GM12878 (cell line): ENCODE measurements at regions not wholly inside any gene's neighbourhood (a gene's known extent, or its start where the extent isn't known, plus 50 kb on each side); places are given as distances from the start of the nearest gene placed in this dataset.

ENCODE experiments used
- ATAC-seq: fragments of 200-7000 bp; cut with Tn5 transposase; 3 replicates; pipeline ENCODE4 v1.9.1; 2020; ENCODE audit warnings: mild to moderate bottlenecking, moderate library complexity
- BruUV-seq: library from RNA; stranded (reverse); fragments of 400-500 nt; replicated peaks from 2 replicates; lab custom pipeline; 2021; lab: Mats Ljungman, UMichigan
- CTCF ChIA-PET: fragments of 300-600 bp; sonication (Branson Sonifier 250); formaldehyde crosslinking; extraction: SDS; loops from one replicate; lab custom pipeline; 2021; ENCODE audit warnings: inconsistent platforms; lab: Yijun Ruan, JAX
- POLR2A ChIA-PET: fragments of 350-600 bp; formaldehyde crosslinking; extraction: SDS; loops from one replicate; lab custom pipeline; 2021; ENCODE audit warnings: inconsistent platforms; lab: Charles Lee
- RAD21 ChIA-PET: fragments of 300-600 bp; sonication (Branson Sonifier 250); formaldehyde crosslinking; loops from one replicate; lab custom pipeline; 2023; ENCODE audit warnings: antibody characterized with exemption; ENCODE audit not compliant: unreplicated experiment; lab: Charles Lee
- SMC1A ChIA-PET: fragments of 300-600 bp; sonication (Branson Sonifier 250); formaldehyde crosslinking; loops from one replicate; lab custom pipeline; 2023; ENCODE audit not compliant: unreplicated experiment, uncharacterized antibody; lab: Charles Lee
- DNase-seq: peaks from one replicate; pipeline ENCODE4 v3.0.0-alpha.2; 2011; ENCODE audit warnings: low read depth, low spot score
- FAIRE-seq: peaks from 3 replicates; lab custom pipeline; 2011; peaks lifted over from hg19 to GRCh38; lab: Jason Lieb, UNC
- H2AFZ ChIP-seq: 2 replicates; pipeline ENCODE4 v1.6.0; 2011; ENCODE audit warnings: low read depth, low read length, control low read depth; ENCODE audit not compliant: control insufficient read depth
- H3K27ac ChIP-seq: 2 replicates; pipeline ENCODE4 v1.5.1; 2011; ENCODE audit warnings: control low read depth; ENCODE audit not compliant: control insufficient read depth, insufficient read depth
- H3K27me3 ChIP-seq, 2 experiments: replicated peaks in 1 of 2; 2 replicates each; pipeline versions ENCODE4 v1.6.0 to v1.6.1; 2011; ENCODE audit warnings: low read length in 1 of 2; ENCODE audit not compliant: control insufficient read depth in 2 of 2, insufficient read depth in 2 of 2
- H3K36me3 ChIP-seq, 2 experiments: 2 replicates each; pipeline ENCODE4 v1.5.1; 2011; ENCODE audit warnings: low read length in 1 of 2; ENCODE audit not compliant: control insufficient read depth in 2 of 2, insufficient read depth in 2 of 2
- H3K4me1 ChIP-seq: 2 replicates; pipeline ENCODE4 v1.6.1; 2011; ENCODE audit warnings: mild to moderate bottlenecking, low read length, moderate library complexity, mixed read lengths; ENCODE audit not compliant: control insufficient read depth, insufficient read depth
- H3K4me2 ChIP-seq: 2 replicates; pipeline ENCODE4 v1.6.0; 2011; ENCODE audit warnings: control low read depth; ENCODE audit not compliant: control insufficient read depth, insufficient read depth
- H3K4me3 ChIP-seq: fragments of 200-600 bp; sonication (generic); 2 replicates; pipeline ENCODE4 v1.5.1; 2016
- H3K79me2 ChIP-seq: 2 replicates; pipeline ENCODE4 v1.6.0; 2011; ENCODE audit warnings: low read length; ENCODE audit not compliant: control insufficient read depth, insufficient read depth
- H3K9ac ChIP-seq: 2 replicates; pipeline ENCODE4 v1.8.0; 2011; ENCODE audit warnings: low read length, control low read depth, mixed read lengths; ENCODE audit not compliant: control insufficient read depth, insufficient read depth
- H3K9me3 ChIP-seq: replicated peaks from 3 replicates; pipeline ENCODE4 v1.5.1; 2011; ENCODE audit warnings: mild to moderate bottlenecking, low read length; ENCODE audit not compliant: control insufficient read depth, insufficient read depth
- H4K20me1 ChIP-seq: 2 replicates; pipeline ENCODE4 v1.6.0; 2011; ENCODE audit not compliant: control insufficient read depth, insufficient read depth
- HCFC1 ChIP-seq: fragments of 150-350 bp; IDR thresholded peaks from 2 replicates; pipeline ENCODE4 v1.6.1; 2014; ENCODE audit warnings: low read length
- JUNB ChIP-seq: IDR thresholded peaks from 2 replicates; pipeline ENCODE4 v1.6.1; 2016; ENCODE audit warnings: antibody characterized with exemption, mild to moderate bottlenecking
- NR2C1 ChIP-seq: fragments of 450-650 bp; IDR thresholded peaks from 2 replicates; pipeline ENCODE4 v1.6.1; 2017; ENCODE audit warnings: antibody characterized with exemption, mild to moderate bottlenecking, moderate library complexity
- SREBF2 ChIP-seq: IDR thresholded peaks from 2 replicates; pipeline ENCODE4 v1.6.1; 2012; ENCODE audit warnings: mild to moderate bottlenecking, low read length
- STAT3 ChIP-seq: IDR thresholded peaks from 2 replicates; pipeline ENCODE4 v1.6.1; 2011; ENCODE audit warnings: low read depth, low read length, improper control_type of control experiment
- SUZ12 ChIP-seq: fragments of 200-600 bp; sonication (generic); IDR thresholded peaks from one replicate; pipeline ENCODE4 v1.6.1; 2018; ENCODE audit warnings: antibody characterized with exemption, mild to moderate bottlenecking; ENCODE audit not compliant: unreplicated experiment
- ZNF24 ChIP-seq: fragments of 450-650 bp; IDR thresholded peaks from 2 replicates; pipeline ENCODE4 v1.6.1; 2017; ENCODE audit warnings: antibody characterized with exemption, mild to moderate bottlenecking
- WGBS: methylation state at CpG from one replicate; pipeline ENCODE4 v1.1.6; 2016; ENCODE audit warnings: low lambda C conversion rate; ENCODE audit not compliant: insufficient replicate concordance, insufficient coverage; ENCODE audit errors: missing lambda C conversion rate; 5-methylcytosine and 5-hydroxymethylcytosine counted together
- in situ Hi-C: fragments of 300-500 bp; cut with MboI; formaldehyde crosslinking; loops from 9 replicates; pipeline ENCODE4 v1.14.3; 2018; ENCODE audit warnings: mixed read lengths
- intact Hi-C: fragments of 100-400 bp; cut with micrococcal nuclease; formaldehyde crosslinking; loops from one replicate; pipeline ENCODE4 v1.14.2; 2022; ENCODE audit not compliant: unreplicated experiment
- TF ChIP-seq, protein P1 (sequence below): fragments of 450-650 bp; IDR thresholded peaks from 2 replicates; pipeline ENCODE4 v1.6.1; 2018; ENCODE audit warnings: borderline replicate concordance, mild to moderate bottlenecking; ENCODE audit not compliant: partially characterized antibody
- TF ChIP-seq, protein P2 (sequence below): fragments of 150-350 bp; IDR thresholded peaks from 2 replicates; pipeline ENCODE4 v1.6.1; 2016; ENCODE audit warnings: low read depth, low read length

GRCh38 chr3:74752290-74752689 lies 137.8 kb upstream of the CNTN3 start:
- 29% methylated on average over 7 of the region's 7 CpGs for WGBS
- Histone ChIP-seq H2AFZ (no peak overlapping the region), H3K4me1 (no peaks in the 10 kb centered on the region), H3K27ac (no peak overlapping the region), H3K9me3 (no peaks in the 10 kb centered on the region)
- intact Hi-C loops, result no loop called here
- BruUV-seq, result no TSS peak
- POLR2A ChIA-PET, result no interaction called here
- in situ Hi-C loops, result no loop called here
- no peak for DNase-seq
- no peak for TF ChIP-seq ZNF24
- TF ChIP-seq, protein P1, sequence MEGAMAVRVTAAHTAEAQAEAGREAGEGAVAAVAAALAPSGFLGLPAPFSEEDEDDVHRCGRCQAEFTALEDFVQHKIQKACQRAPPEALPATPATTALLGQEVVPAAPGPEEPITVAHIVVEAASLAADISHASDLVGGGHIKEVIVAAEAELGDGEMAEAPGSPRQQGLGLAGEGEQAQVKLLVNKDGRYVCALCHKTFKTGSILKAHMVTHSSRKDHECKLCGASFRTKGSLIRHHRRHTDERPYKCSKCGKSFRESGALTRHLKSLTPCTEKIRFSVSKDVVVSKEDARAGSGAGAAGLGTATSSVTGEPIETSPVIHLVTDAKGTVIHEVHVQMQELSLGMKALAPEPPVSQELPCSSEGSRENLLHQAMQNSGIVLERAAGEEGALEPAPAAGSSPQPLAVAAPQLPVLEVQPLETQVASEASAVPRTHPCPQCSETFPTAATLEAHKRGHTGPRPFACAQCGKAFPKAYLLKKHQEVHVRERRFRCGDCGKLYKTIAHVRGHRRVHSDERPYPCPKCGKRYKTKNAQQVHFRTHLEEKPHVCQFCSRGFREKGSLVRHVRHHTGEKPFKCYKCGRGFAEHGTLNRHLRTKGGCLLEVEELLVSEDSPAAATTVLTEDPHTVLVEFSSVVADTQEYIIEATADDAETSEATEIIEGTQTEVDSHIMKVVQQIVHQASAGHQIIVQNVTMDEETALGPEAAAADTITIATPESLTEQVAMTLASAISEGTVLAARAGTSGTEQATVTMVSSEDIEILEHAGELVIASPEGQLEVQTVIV, result no peak
- TF ChIP-seq NR2C1, result no peak
- no peak for TF ChIP-seq SUZ12
- TF ChIP-seq SREBF2, result no peak
- TF ChIP-seq, all 136 proteins: peak for 0
- ATAC-seq (no peak), FAIRE-seq (no peak)
- RAD21 ChIA-PET, result no interaction called here
- CTCF ChIA-PET, result no interaction called here
- SMC1A ChIA-PET, result no interaction called here
- H4K20me1 ChIP-seq, result no peaks in the 10 kb centered on the region
- no peaks in the 10 kb centered on the region for H3K79me2 ChIP-seq
- no peaks in the 10 kb centered on the region for H3K36me3 ChIP-seq
- H3K9ac ChIP-seq, result no peak overlapping the region
- H3K4me3 ChIP-seq, result no peak overlapping the region
- H3K4me2 ChIP-seq, result no peak overlapping the region
- H3K27me3 ChIP-seq, result no peaks in the 10 kb centered on the region

DNA sequence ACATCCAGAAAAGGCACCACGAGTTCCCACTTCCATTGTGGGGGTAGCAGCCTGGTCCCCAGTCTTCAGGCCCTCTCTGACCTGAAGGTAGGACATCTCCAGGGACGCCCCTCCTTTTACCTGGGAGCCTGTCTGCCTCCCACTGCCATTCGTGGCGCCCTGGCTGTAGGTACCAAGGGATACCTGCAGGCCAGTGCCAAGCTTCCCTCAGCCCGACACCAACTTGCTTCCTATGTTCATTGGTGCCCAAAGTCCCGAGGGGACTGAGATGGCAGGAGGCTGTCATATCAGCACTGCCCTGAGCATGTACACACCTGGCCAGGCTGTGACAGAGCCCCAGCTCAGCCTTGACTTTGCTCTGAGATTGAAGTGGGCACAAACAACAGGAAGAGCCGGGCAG lies 137.3 kb upstream of the CNTN3 start:
- no peak for ATAC-seq
- CTCF ChIA-PET, result no interaction called here
- BruUV-seq, result no TSS peak

More for the DNA sequence above, 137.3 kb upstream of the CNTN3 start:
- H3K27ac ChIP-seq, result no peak overlapping the region
- 12% methylated on average over 6 of the region's 7 CpGs for WGBS
- no peaks in the 10 kb centered on the region for H3K36me3 ChIP-seq
- no peaks in the 10 kb centered on the region for H3K79me2 ChIP-seq
- in situ Hi-C loops (no loop called here), intact Hi-C loops (no loop called here)
- no peak overlapping the region for H2AFZ ChIP-seq
- H4K20me1 ChIP-seq, result no peaks in the 10 kb centered on the region
- no peaks in the 10 kb centered on the region for H3K27me3 ChIP-seq
- TF ChIP-seq, protein P2, sequence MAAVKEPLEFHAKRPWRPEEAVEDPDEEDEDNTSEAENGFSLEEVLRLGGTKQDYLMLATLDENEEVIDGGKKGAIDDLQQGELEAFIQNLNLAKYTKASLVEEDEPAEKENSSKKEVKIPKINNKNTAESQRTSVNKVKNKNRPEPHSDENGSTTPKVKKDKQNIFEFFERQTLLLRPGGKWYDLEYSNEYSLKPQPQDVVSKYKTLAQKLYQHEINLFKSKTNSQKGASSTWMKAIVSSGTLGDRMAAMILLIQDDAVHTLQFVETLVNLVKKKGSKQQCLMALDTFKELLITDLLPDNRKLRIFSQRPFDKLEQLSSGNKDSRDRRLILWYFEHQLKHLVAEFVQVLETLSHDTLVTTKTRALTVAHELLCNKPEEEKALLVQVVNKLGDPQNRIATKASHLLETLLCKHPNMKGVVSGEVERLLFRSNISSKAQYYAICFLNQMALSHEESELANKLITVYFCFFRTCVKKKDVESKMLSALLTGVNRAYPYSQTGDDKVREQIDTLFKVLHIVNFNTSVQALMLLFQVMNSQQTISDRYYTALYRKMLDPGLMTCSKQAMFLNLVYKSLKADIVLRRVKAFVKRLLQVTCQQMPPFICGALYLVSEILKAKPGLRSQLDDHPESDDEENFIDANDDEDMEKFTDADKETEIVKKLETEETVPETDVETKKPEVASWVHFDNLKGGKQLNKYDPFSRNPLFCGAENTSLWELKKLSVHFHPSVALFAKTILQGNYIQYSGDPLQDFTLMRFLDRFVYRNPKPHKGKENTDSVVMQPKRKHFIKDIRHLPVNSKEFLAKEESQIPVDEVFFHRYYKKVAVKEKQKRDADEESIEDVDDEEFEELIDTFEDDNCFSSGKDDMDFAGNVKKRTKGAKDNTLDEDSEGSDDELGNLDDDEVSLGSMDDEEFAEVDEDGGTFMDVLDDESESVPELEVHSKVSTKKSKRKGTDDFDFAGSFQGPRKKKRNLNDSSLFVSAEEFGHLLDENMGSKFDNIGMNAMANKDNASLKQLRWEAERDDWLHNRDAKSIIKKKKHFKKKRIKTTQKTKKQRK, result no peak
- TF ChIP-seq JUNB, result no peak
- no peak for TF ChIP-seq STAT3
- TF ChIP-seq HCFC1, result no peak
- ChIA-PET SMC1A (no interaction called here), RAD21 (no interaction called here), POLR2A (no interaction called here)
- no peaks in the 10 kb centered on the region for H3K9me3 ChIP-seq
- DNase-seq (no peak), FAIRE-seq (no peak)
- H3K4me1 ChIP-seq, result no peaks in the 10 kb centered on the region
- H3K4me3 ChIP-seq, result no peak overlapping the region
- no peak overlapping the region for H3K9ac ChIP-seq
- H3K4me2 ChIP-seq, result no peak overlapping the region
